ENCODE measurements at regions not wholly inside any gene's neighbourhood (a gene's known extent, or its start where the extent isn't known, plus 50 kb on each side); places are given as distances from the start of the nearest gene placed in this dataset.

DNA sequence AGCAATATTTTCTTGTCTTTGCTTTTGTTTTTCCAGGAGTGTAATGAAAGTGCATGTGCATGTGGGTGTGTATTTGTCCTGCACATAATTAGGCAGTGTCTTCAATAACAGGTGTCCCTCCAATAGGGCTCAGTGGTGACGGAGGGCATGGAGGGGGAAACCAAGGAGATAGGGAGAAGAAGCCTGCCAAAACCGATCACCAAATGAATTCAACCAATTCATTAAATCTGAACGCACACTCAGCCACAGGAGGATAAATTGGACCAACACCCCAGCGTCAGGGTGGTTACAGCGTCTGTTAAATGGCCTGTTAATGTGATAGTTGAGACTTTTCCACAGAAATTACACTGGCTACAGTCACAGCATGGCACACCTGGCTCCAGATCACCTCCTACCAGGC is 527.6 kb downstream of the CD83 start:
- Histone ChIP-seq H3K9me3 (ENCODE audit: insufficient read depth, low read depth) (no peaks in the 10 kb centered on the region), H3K36me3 (ENCODE audit: low read depth) (no peaks in the 10 kb centered on the region), H3K27ac (no peak overlapping the region), H3F3A (ENCODE audit: insufficient read depth, low read depth) (no peaks in the 10 kb centered on the region), H3K4me3 (no peak overlapping the region), H2AFZ (no peak overlapping the region), H3K27me3 (ENCODE audit: insufficient read depth, low read depth) (no peaks in the 10 kb centered on the region), H3K9me2 (ENCODE audit: insufficient read depth) (no peaks in the 10 kb centered on the region), H3K4me1 (replicated peaks; ENCODE audit: insufficient read depth) (no peaks in the 10 kb centered on the region), H4K20me1 (ENCODE audit: insufficient read depth) (no peaks in the 10 kb centered on the region), H3K4me2 (no peak overlapping the region), H3K79me2 (ENCODE audit: low read depth) (no peaks in the 10 kb centered on the region)
- no peak for TF ChIP-seq EZH2 (IDR thresholded peaks at IDR 0.05; ENCODE audit: low read depth)
- TF ChIP-seq, protein P1, sequence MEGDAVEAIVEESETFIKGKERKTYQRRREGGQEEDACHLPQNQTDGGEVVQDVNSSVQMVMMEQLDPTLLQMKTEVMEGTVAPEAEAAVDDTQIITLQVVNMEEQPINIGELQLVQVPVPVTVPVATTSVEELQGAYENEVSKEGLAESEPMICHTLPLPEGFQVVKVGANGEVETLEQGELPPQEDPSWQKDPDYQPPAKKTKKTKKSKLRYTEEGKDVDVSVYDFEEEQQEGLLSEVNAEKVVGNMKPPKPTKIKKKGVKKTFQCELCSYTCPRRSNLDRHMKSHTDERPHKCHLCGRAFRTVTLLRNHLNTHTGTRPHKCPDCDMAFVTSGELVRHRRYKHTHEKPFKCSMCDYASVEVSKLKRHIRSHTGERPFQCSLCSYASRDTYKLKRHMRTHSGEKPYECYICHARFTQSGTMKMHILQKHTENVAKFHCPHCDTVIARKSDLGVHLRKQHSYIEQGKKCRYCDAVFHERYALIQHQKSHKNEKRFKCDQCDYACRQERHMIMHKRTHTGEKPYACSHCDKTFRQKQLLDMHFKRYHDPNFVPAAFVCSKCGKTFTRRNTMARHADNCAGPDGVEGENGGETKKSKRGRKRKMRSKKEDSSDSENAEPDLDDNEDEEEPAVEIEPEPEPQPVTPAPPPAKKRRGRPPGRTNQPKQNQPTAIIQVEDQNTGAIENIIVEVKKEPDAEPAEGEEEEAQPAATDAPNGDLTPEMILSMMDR (conservative IDR thresholded peaks at IDR 0.05), result no peak
- POLR2A ChIA-PET (ENCODE audit: unreplicated experiment), result no interaction called here
- no peak for DNase-seq
- CTCF ChIA-PET, result no interaction called here
- intact Hi-C loops (cut with micrococcal nuclease; ENCODE audit: unreplicated experiment), result no loop called here
- no TSS peak for BruUV-seq (replicated peaks)

DNA sequence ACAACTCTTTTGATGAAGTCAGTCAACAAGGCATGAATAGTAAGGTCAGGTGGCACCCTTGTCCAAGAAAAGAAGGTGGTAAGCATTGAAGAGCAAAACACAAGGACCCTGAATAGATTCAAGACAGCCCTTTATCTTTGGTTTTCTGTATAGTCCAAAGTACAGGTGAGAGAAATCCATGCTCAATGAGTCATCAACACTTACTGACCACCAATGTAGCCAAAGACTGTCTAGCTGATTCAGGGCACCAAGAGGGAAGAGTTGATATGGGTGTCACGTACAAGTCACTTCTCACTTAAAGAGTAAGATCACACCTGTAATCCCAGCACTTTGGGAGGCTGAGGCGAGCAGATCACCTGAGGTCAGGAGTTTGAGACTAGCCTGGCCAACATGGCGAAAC is 528.3 kb downstream of the CD83 start:
- H3F3A ChIP-seq (ENCODE audit: insufficient read depth, low read depth), result no peaks in the 10 kb centered on the region
- ChIA-PET CTCF (no interaction called here), POLR2A (ENCODE audit: unreplicated experiment) (no interaction called here)
- H4K20me1 ChIP-seq (ENCODE audit: insufficient read depth), result no peaks in the 10 kb centered on the region
- no peaks in the 10 kb centered on the region for H3K79me2 ChIP-seq (ENCODE audit: low read depth)
- H3K4me2 ChIP-seq, result no peak overlapping the region
- TF ChIP-seq EZH2 (IDR thresholded peaks at IDR 0.05; ENCODE audit: low read depth), result no peak
- TF ChIP-seq, protein P1 (conservative IDR thresholded peaks at IDR 0.05), result no peak
- intact Hi-C loops (cut with micrococcal nuclease; ENCODE audit: unreplicated experiment), result no loop called here
- no peak overlapping the region for H2AFZ ChIP-seq
- no peak overlapping the region for H3K27ac ChIP-seq
- H3K4me3 ChIP-seq, result no peak overlapping the region
- no peak for DNase-seq
- BruUV-seq (replicated peaks), result no TSS peak
- H3K9me2 ChIP-seq (ENCODE audit: insufficient read depth), result no peaks in the 10 kb centered on the region
- H3K36me3 ChIP-seq (ENCODE audit: low read depth), result no peaks in the 10 kb centered on the region
- H3K27me3 ChIP-seq (ENCODE audit: insufficient read depth, low read depth), result no peaks in the 10 kb centered on the region
- H3K9me3 ChIP-seq (ENCODE audit: insufficient read depth, low read depth), result no peaks in the 10 kb centered on the region
- H3K4me1 ChIP-seq (replicated peaks; ENCODE audit: insufficient read depth), result no peaks in the 10 kb centered on the region

DNA sequence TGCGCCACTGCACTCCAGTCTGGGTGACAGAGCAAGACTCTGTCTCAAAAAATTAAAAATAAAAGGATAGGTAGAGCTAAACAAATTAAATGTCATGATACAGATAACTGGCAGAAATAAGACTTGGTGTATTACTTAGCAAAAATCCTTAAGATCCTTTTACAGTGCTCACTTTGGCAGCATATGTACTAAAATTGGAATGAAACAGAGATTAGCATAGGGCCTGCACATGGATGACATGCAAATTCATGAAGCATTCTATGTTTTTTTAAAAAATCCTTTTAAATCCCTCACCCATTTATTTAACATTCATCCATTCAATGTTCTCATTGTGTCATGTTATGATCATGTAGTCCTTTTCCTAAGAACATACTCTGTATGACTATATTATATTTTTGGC is 528.8 kb downstream of the CD83 start:
- H3K4me2 ChIP-seq, result no peak overlapping the region
- no peak for DNase-seq
- no peaks in the 10 kb centered on the region for H3K79me2 ChIP-seq (ENCODE audit: low read depth)
- ChIA-PET CTCF (no interaction called here), POLR2A (ENCODE audit: unreplicated experiment) (no interaction called here)
- H3K9me2 ChIP-seq (ENCODE audit: insufficient read depth), result no peaks in the 10 kb centered on the region
- H3K27ac ChIP-seq, result no peak overlapping the region
- intact Hi-C loops (cut with micrococcal nuclease; ENCODE audit: unreplicated experiment), result no loop called here
- TF ChIP-seq, protein P1 (conservative IDR thresholded peaks at IDR 0.05), result no peak
- TF ChIP-seq EZH2 (IDR thresholded peaks at IDR 0.05; ENCODE audit: low read depth), result no peak
- no peaks in the 10 kb centered on the region for H3K4me1 ChIP-seq (replicated peaks; ENCODE audit: insufficient read depth)
- no peaks in the 10 kb centered on the region for H3K9me3 ChIP-seq (ENCODE audit: insufficient read depth, low read depth)
- no peaks in the 10 kb centered on the region for H3F3A ChIP-seq (ENCODE audit: insufficient read depth, low read depth)
- H4K20me1 ChIP-seq (ENCODE audit: insufficient read depth), result no peaks in the 10 kb centered on the region
- no peak overlapping the region for H2AFZ ChIP-seq
- no peaks in the 10 kb centered on the region for H3K27me3 ChIP-seq (ENCODE audit: insufficient read depth, low read depth)
- BruUV-seq (replicated peaks), result no TSS peak
- no peaks in the 10 kb centered on the region for H3K36me3 ChIP-seq (ENCODE audit: low read depth)
- no peak overlapping the region for H3K4me3 ChIP-seq
